ENCODE measurements at regions not wholly inside any gene's neighbourhood (a gene's known extent, or its start where the extent isn't known, plus 50 kb on each side); places are given as distances from the start of the nearest gene placed in this dataset.

DNA sequence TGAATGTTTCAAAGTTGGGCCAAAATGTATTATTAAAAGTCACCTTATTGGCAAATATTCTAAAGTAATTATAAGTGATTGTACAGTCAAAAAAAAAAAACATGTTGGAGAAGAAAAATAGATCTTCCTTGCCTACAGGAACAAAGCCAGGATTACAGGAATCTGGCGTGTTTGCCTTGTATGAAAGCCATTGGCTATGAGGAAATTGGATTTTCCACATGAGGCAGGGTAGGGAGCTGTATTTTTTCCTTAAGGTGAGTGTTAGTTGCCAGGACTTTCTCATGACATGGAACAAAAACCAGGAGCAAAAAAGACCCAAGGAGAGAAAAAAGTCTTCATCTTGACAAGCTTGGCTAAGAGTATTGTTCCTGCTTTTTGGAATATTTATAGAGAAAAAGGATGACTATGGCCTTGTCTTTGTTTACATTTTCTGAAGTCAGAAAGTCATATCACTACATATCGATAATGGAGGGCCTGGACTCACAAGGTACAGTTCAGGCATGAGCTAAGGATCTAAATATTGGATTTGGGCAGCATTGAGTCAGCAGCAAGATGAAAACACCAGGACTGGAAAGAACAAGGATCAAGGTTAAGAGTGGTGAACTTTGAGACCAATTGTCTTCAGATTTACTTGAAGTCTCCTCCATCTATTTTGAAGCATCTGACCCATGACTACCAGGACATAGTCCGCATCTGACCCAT lies 68.4 kb upstream of the FLRT2 start:
- H3K9ac ChIP-seq (ENCODE audit: insufficient read length): no peak overlapping the region
- H3K36me3 ChIP-seq (ENCODE audit: insufficient read depth, low read length): no peaks in the 10 kb centered on the region
- H3K4me3 ChIP-seq: no peak overlapping the region
- no peaks in the 10 kb centered on the region for H3K9me3 ChIP-seq (ENCODE audit: low read depth, low read length)
- no peak for DNase-seq (ENCODE audit: low read depth, low spot score)
- TF ChIP-seq FOXP2 (optimal IDR thresholded peaks at IDR 0.05; ENCODE audit: control extremely low read depth, extremely low read length, insufficient read depth): no peak
- TF ChIP-seq EZH2 (IDR thresholded peaks at IDR 0.05): no peak
- TF ChIP-seq POLR2AphosphoS5 (IDR thresholded peaks at IDR 0.05; ENCODE audit: borderline replicate concordance, low read depth, low read length): no peak
- no peak overlapping the region for H3K27ac ChIP-seq

DNA sequence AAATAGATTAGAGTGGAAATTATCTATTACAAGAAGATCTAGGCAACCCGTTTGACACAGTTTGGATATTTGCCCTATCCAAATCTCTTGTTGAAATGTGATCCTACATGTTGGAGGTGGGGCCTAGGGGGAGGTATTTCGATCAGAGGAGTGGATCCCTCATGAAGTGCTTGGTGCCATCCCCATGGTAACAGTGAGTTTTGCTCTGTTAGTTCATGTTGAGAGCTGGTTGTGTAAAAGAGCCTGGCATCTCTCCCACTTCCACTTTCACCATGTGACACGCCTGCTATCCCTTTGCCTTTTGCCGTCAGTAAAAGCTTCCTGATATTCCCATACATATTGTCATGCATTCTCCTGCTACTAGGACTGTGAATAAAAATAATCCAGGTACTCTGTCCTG lies 66.4 kb upstream of the FLRT2 start:
- no peak overlapping the region for H3K27ac ChIP-seq
- H3K4me3 ChIP-seq: no peak overlapping the region
- no peaks in the 10 kb centered on the region for H3K36me3 ChIP-seq (ENCODE audit: insufficient read depth, low read length)
- no peaks in the 10 kb centered on the region for H3K9me3 ChIP-seq (ENCODE audit: low read depth, low read length)
- DNase-seq (ENCODE audit: low read depth, low spot score): no peak
- TF ChIP-seq FOXP2 (optimal IDR thresholded peaks at IDR 0.05; ENCODE audit: control extremely low read depth, extremely low read length, insufficient read depth) (no peak), POLR2AphosphoS5 (IDR thresholded peaks at IDR 0.05; ENCODE audit: borderline replicate concordance, low read depth, low read length) (no peak), EZH2 (IDR thresholded peaks at IDR 0.05) (no peak)
- no peak overlapping the region for H3K9ac ChIP-seq (ENCODE audit: insufficient read length)

DNA sequence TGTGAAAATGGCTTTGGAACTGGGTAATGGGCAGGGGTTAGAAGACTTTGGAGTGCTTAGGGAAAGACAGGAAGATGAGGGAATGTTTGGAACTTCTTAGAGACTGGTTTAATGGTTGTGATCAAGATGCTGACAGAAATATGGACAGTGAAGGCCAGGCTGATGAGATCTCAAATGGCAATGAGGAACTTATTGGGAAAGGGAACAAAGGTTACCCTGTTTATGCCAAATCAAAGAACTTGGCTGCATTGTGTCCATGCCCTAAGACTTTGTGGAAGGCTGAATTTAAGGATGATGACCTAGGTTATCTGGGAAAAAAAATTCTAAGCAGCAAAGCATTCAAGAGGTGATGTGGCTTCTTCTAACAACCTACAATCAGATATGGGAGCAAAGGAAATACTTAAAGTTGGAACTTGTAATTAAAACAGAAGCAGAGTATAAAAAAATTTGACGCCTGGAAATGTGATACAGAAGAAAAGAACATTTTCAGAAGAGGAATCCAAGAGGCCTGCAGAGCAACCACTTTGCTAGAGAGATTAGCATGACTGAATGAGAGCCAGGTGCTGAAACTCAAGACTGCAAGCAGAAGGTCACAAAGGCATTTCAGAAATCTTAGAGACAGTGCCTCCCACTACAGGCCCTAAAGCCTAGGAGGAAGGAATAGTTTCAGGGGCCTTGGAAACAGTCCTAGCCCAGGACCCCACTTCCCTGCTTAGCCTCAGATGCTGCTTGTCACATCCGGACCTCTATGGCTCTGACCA lies 65.6 kb upstream of the FLRT2 start:
- no peak for DNase-seq (ENCODE audit: low read depth, low spot score)

DNA sequence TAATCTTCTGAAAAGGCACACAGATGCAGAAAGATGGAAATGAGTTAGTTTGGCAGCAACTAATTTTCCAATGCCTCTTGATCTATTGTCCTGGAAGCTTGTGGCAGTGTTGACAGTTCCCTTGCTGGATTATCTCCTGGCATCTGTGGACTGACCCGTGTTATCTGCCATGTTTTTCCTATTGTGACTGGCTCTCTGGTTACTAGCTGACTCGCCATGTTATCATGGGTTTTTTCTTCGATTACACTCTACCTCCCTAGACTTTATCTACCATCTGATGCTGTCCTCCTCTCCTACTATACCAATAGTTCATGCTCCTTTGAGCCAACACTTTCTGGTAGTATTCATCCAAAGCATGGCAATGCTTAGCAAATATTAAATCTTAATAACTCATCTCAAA lies 63.3 kb upstream of the FLRT2 start:
- Histone ChIP-seq H3K9ac (ENCODE audit: insufficient read length) (no peak overlapping the region), H3K27ac (no peak overlapping the region), H3K4me3 (no peak overlapping the region), H3K36me3 (ENCODE audit: insufficient read depth, low read length) (no peaks in the 10 kb centered on the region), H3K9me3 (ENCODE audit: low read depth, low read length) (no peaks in the 10 kb centered on the region)
- TF ChIP-seq EZH2 (IDR thresholded peaks at IDR 0.05) (no peak), POLR2AphosphoS5 (IDR thresholded peaks at IDR 0.05; ENCODE audit: borderline replicate concordance, low read depth, low read length) (no peak), FOXP2 (optimal IDR thresholded peaks at IDR 0.05; ENCODE audit: control extremely low read depth, extremely low read length, insufficient read depth) (no peak)
- DNase-seq (ENCODE audit: low read depth, low spot score): no peak

More for the DNA sequence above, 65.6 kb upstream of the FLRT2 start:
- Histone ChIP-seq H3K9me3 (ENCODE audit: low read depth, low read length) (no peaks in the 10 kb centered on the region), H3K36me3 (ENCODE audit: insufficient read depth, low read length) (no peaks in the 10 kb centered on the region), H3K9ac (ENCODE audit: insufficient read length) (no peak overlapping the region), H3K4me3 (no peak overlapping the region), H3K27ac (no peak overlapping the region)
- TF ChIP-seq POLR2AphosphoS5 (IDR thresholded peaks at IDR 0.05; ENCODE audit: borderline replicate concordance, low read depth, low read length) (no peak), EZH2 (IDR thresholded peaks at IDR 0.05) (no peak), FOXP2 (optimal IDR thresholded peaks at IDR 0.05; ENCODE audit: control extremely low read depth, extremely low read length, insufficient read depth) (no peak)

DNA sequence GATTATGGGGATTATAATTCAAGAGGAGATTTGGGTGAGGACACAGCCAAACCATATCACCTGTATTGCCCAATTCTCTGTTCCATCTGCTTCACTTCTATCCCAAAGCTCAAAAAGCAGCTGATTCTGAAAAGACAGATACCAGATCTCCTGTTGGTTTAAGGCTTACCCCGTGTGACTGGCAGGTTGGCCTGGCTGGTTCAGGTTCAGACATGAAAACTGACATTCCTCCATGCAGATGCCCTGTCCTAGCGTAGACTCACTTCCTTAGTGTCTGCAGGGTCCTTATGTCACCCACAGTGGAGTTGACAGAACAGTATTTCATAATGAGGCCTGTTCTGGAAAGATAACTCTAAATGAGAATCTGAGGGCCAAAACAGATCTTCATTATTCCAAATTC lies 61.1 kb upstream of the FLRT2 start:
- DNase-seq (ENCODE audit: low read depth, low spot score): no peak
- Histone ChIP-seq H3K4me3 (no peak overlapping the region), H3K9me3 (ENCODE audit: low read depth, low read length) (no peaks in the 10 kb centered on the region)

DNA sequence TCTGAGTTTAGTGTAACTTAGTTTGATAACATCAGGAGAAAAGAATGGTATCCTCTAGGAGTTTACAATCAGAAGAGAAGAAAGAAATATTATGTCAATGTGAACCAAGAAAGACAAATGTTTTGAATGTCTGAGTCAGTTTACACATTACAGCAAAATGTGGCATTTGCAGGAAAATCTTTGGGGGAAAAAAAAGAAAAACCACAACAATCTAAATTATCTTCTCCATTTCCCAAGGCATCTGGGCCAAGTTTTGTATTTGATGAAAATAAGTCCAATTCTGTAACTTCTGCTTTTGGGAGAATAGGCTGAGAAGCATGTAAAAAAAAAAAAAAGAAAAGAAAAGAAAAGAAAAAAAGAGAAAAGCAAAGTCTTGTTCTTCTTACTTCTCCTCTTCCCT lies 58.8 kb upstream of the FLRT2 start:
- TF ChIP-seq FOXP2 (optimal IDR thresholded peaks at IDR 0.05; ENCODE audit: control extremely low read depth, extremely low read length, insufficient read depth) (no peak), EZH2 (IDR thresholded peaks at IDR 0.05) (no peak), POLR2AphosphoS5 (IDR thresholded peaks at IDR 0.05; ENCODE audit: borderline replicate concordance, low read depth, low read length) (no peak)
- Histone ChIP-seq H3K36me3 (ENCODE audit: insufficient read depth, low read length) (no peaks in the 10 kb centered on the region), H3K9ac (ENCODE audit: insufficient read length) (no peak overlapping the region), H3K27ac (0 out of 2 replicates have a peak overlapping the region, but pooled peaks have one; percentile 20), H3K4me3 (no peak overlapping the region), H3K9me3 (ENCODE audit: low read depth, low read length) (no peaks in the 10 kb centered on the region)
- no peak for DNase-seq (ENCODE audit: low read depth, low spot score)

More for the DNA sequence above, 61.1 kb upstream of the FLRT2 start:
- TF ChIP-seq POLR2AphosphoS5 (IDR thresholded peaks at IDR 0.05; ENCODE audit: borderline replicate concordance, low read depth, low read length) (no peak), EZH2 (IDR thresholded peaks at IDR 0.05) (no peak), FOXP2 (optimal IDR thresholded peaks at IDR 0.05; ENCODE audit: control extremely low read depth, extremely low read length, insufficient read depth) (no peak)
- Histone ChIP-seq H3K27ac (no peak overlapping the region), H3K36me3 (ENCODE audit: insufficient read depth, low read length) (no peaks in the 10 kb centered on the region), H3K9ac (ENCODE audit: insufficient read length) (no peak overlapping the region)

DNA sequence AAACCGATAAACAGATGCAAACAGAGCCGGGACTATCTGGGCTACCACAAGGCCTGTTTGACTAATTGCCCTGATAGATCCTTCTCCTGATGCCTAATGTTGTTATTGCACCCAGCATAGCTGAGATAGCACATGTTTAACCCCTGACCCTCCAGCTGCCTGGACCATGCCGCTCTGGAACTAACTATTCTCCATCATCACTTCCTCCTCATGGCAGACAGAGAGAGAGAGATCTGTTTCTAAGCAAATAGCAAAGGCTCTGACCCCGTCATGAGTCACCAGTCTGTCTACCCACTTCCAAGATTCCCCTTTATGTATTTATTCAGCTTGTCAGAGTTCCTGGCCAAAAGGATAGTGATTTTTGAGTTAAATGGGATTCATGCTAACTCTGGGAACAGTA lies 58.2 kb upstream of the FLRT2 start:
- H3K27ac ChIP-seq: no peak overlapping the region
- no peaks in the 10 kb centered on the region; the same call in 1 of the 2 replicates for H3K9me3 ChIP-seq (ENCODE audit: low read depth, low read length)
- no peak overlapping the region for H3K9ac ChIP-seq (ENCODE audit: insufficient read length)
- DNase-seq (ENCODE audit: low read depth, low spot score): no peak
- no peak for TF ChIP-seq POLR2AphosphoS5 (IDR thresholded peaks at IDR 0.05; ENCODE audit: borderline replicate concordance, low read depth, low read length)
- no peak for TF ChIP-seq FOXP2 (optimal IDR thresholded peaks at IDR 0.05; ENCODE audit: control extremely low read depth, extremely low read length, insufficient read depth)
- no peak for TF ChIP-seq EZH2 (IDR thresholded peaks at IDR 0.05)
- no peak overlapping the region for H3K4me3 ChIP-seq
- no peaks in the 10 kb centered on the region for H3K36me3 ChIP-seq (ENCODE audit: insufficient read depth, low read length)

DNA sequence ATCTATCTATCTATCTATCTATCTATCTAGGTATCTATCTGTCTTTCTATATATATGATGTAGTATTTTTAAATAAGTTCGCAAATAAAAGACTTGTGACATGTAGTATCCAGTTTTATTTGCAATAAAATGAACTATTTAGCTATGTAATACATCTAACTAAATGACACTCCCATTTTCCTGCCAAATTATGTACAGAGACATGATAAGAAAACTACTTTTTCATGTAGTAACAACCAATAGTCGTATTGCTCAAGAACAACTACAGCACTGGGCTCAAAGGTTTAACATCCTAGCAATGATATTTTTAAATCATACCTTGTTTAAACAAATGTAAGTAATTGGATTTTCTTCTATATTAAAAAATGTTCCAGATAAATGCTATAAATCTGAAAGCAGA lies 55.5 kb upstream of the FLRT2 start:
- Histone ChIP-seq H3K27ac (no peak overlapping the region), H3K36me3 (ENCODE audit: insufficient read depth, low read length) (no peaks in the 10 kb centered on the region), H3K4me3 (no peak overlapping the region), H3K9ac (ENCODE audit: insufficient read length) (no peak overlapping the region), H3K9me3 (ENCODE audit: low read depth, low read length) (no peaks in the 10 kb centered on the region; the same call in 1 of the 2 replicates)
- TF ChIP-seq EZH2 (IDR thresholded peaks at IDR 0.05) (no peak), POLR2AphosphoS5 (IDR thresholded peaks at IDR 0.05; ENCODE audit: borderline replicate concordance, low read depth, low read length) (no peak), FOXP2 (optimal IDR thresholded peaks at IDR 0.05; ENCODE audit: control extremely low read depth, extremely low read length, insufficient read depth) (no peak)
- DNase-seq (ENCODE audit: low read depth, low spot score): no peak
